Trophoblast cell (in vitro differentiated cells and primary cell): ENCODE measurements at regions not wholly inside any gene's neighbourhood (a gene's known extent, or its start where the extent isn't known, plus 50 kb on each side); places are given as distances from the start of the nearest gene placed in this dataset.
"Not testable (repeated sequence)": the region's sequence is repeated elsewhere in the genome, so short reads cannot be mapped to it uniquely, and the experiment has no call there.

Experiments
- DNase-seq, 2 donors: peaks; one replicate each; pipeline ENCODE4 v3.0.0-alpha.2; 2016
- H2AFZ ChIP-seq: 2 replicates; pipeline ENCODE4 v1.6.1; 2013; ENCODE audit warnings: low read length, moderate library complexity, mild to moderate bottlenecking; ENCODE audit not compliant: insufficient read depth, poor library complexity
- H2AK5ac ChIP-seq: 2 replicates; pipeline ENCODE4 v1.6.1; 2013; ENCODE audit warnings: mild to moderate bottlenecking, low read length
- H2BK120ac ChIP-seq: 2 replicates; pipeline ENCODE4 v1.6.1; 2013; ENCODE audit warnings: low read length, mild to moderate bottlenecking, moderate library complexity; ENCODE audit not compliant: insufficient read depth, poor library complexity
- H2BK12ac ChIP-seq: 2 replicates; pipeline ENCODE4 v1.6.1; 2013; ENCODE audit warnings: mild to moderate bottlenecking, low read length, moderate library complexity
- H2BK5ac ChIP-seq: 2 replicates; pipeline ENCODE4 v1.6.1; 2013; ENCODE audit warnings: low read length, low read depth, moderate library complexity, mild to moderate bottlenecking; ENCODE audit not compliant: poor library complexity
- H3K14ac ChIP-seq: 2 replicates; pipeline ENCODE4 v1.6.1; 2013; ENCODE audit warnings: mild to moderate bottlenecking, low read length
- H3K18ac ChIP-seq: 2 replicates; pipeline ENCODE4 v1.6.1; 2013; ENCODE audit warnings: mild to moderate bottlenecking, low read length
- H3K23ac ChIP-seq: 2 replicates; pipeline ENCODE4 v1.6.1; 2013; ENCODE audit warnings: low read length
- H3K27ac ChIP-seq: 2 replicates; pipeline ENCODE4 v1.5.1; 2013; ENCODE audit warnings: low read depth, mild to moderate bottlenecking, inconsistent platforms, low read length, moderate library complexity
- H3K27me3 ChIP-seq: 2 replicates; pipeline ENCODE4 v1.6.1; 2013; ENCODE audit warnings: inconsistent platforms, mild to moderate bottlenecking, low read length, moderate library complexity; ENCODE audit not compliant: insufficient read depth
- H3K36me3 ChIP-seq, 2 experiments: 1 replicate in 1 of 2; 2 replicates in 1 of 2; pipeline ENCODE4 v1.6.1; 2013; ENCODE audit warnings: low read length in 2 of 2, mild to moderate bottlenecking in 2 of 2, moderate library complexity in 1 of 2; ENCODE audit not compliant: insufficient read depth in 2 of 2, control insufficient read depth in 1 of 2
- H3K4ac ChIP-seq: 2 replicates; pipeline ENCODE4 v1.6.1; 2013; ENCODE audit warnings: low read depth, mild to moderate bottlenecking, low read length, moderate library complexity
- H3K4me1 ChIP-seq, 2 experiments: 1 replicate in 1 of 2; 2 replicates in 1 of 2; pipeline ENCODE4 v1.6.1; 2013; ENCODE audit warnings: low read length in 2 of 2, mild to moderate bottlenecking in 2 of 2, moderate library complexity in 1 of 2; ENCODE audit not compliant: insufficient read depth in 2 of 2, control insufficient read depth in 1 of 2
- H3K4me2 ChIP-seq: 2 replicates; pipeline ENCODE4 v1.6.1; 2013; ENCODE audit warnings: inconsistent platforms, mild to moderate bottlenecking, low read length, moderate library complexity
- H3K4me3 ChIP-seq: 2 replicates; pipeline ENCODE4 v1.5.1; 2013; ENCODE audit warnings: mild to moderate bottlenecking, low read depth, low read length, inconsistent platforms
- H3K79me1 ChIP-seq: one replicate; pipeline ENCODE4 v1.6.1; 2013; ENCODE audit warnings: low read length
- H3K79me2 ChIP-seq: 2 replicates; pipeline ENCODE4 v1.6.1; 2013; ENCODE audit warnings: low read length, mild to moderate bottlenecking; ENCODE audit not compliant: control insufficient read depth, insufficient read depth, poor library complexity
- H3K9ac ChIP-seq: 2 replicates; pipeline ENCODE4 v1.6.1; 2013; ENCODE audit warnings: mild to moderate bottlenecking, low read length
- H3K9me3 ChIP-seq: 2 replicates; pipeline ENCODE4 v1.6.1; 2013; ENCODE audit warnings: low read depth, mild to moderate bottlenecking, control low read depth, inconsistent platforms, low read length; ENCODE audit not compliant: insufficient read depth
- H4K12ac ChIP-seq: 2 replicates; pipeline ENCODE4 v1.6.1; 2013; ENCODE audit warnings: low read depth, mild to moderate bottlenecking, low read length, moderate library complexity
- H4K8ac ChIP-seq: 2 replicates; pipeline ENCODE4 v1.6.1; 2013; ENCODE audit warnings: low read depth, mild to moderate bottlenecking, low read length, moderate library complexity
- H4K91ac ChIP-seq: one replicate; pipeline ENCODE4 v1.6.1; 2013; ENCODE audit warnings: low read depth, mild to moderate bottlenecking, low read length, moderate library complexity
- WGBS: extraction: QIAGEN DNeasy Blood & Tissue Kit; methylation state at CpG from one replicate; pipeline ENCODE4 v1.1.7; 2013; ENCODE audit warnings: missing lambda C conversion rate; ENCODE audit not compliant: insufficient read length, insufficient coverage; ENCODE audit errors: extremely low coverage; 5-methylcytosine and 5-hydroxymethylcytosine counted together

DNA sequence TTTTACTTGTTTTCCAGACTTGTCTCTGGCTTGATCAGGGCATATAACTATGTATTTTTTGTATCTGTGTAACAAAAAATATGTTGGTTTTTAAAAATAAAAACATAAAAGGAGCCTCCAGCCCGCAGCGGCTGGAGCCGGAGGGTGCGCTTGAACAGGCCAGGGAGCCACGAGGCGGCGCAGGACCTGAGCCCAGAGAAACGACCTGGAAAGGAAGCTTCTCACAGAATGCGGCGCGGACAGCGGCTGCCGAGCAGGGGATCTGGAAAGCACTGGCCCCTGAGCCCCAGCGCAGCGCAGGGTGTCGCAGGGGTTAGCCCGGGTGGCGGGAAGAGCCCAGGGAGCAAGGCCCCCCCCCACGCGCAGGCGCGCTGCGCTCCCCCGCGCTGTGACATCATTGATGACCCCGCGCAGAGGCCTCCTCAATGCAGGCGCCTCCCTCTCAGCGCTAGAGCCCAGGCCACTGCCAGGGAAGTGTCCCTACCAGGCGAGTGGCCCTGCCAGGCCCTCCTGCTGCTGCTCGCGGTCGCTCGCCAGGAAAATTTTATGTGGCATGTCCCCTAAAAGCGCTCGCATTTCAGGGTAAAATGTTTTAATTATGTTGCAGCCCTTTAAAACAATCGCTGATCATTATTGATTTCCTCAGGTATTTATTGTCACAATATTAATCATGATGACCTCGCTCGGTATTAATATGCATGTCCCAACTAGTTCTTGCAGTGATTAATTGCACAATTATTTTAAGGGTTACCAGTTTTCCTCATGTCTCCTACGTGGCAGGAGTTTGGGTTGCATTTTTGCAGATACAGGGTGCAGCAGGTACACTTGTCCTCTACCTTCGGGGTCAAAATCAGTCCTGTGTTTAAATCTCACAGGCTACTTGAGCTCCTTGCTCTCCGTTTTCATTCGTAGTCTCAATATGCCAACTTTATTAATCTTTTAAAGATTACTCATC, 134.2 kb downstream of the USP22 start:
- Histone ChIP-seq H3K9me3 (no peaks in the 10 kb centered on the region), H4K91ac (peak overlapping the region; percentile 30), H3K14ac (no peak overlapping the region), H3K79me2 (no peaks in the 10 kb centered on the region), H3K4me2 (peak overlapping the region; percentile 58), H3K27ac (peak overlapping the region; percentile 81), H3K4me3 (peak overlapping the region; percentile 6), H4K12ac (no peak overlapping the region), H3K9ac (no peak overlapping the region), H3K36me3 (no peaks in the 10 kb centered on the region), H2AK5ac (no peak overlapping the region), H2AFZ (peak overlapping the region; percentile 83), H3K27me3 (no peaks in the 10 kb centered on the region), H2BK12ac (no peak overlapping the region), H3K79me1 (peaks cover 5% of the 10 kb centered on the region), H3K4ac (peak overlapping the region; percentile 24), H2BK5ac (no peak overlapping the region), H2BK120ac (peak overlapping the region; percentile 14), H3K18ac (no peak overlapping the region), H4K8ac (peak overlapping the region; percentile 81), H3K23ac (no peak overlapping the region), H3K4me1 (peaks cover 3 to 5% of the 10 kb centered on the region in 2 experiments)
- no CpG with 5 or more reads among the region's 43 CpGs for whole genome bisulfite sequencing
- peak; percentile 70 to 87 for DNase-seq

DNA sequence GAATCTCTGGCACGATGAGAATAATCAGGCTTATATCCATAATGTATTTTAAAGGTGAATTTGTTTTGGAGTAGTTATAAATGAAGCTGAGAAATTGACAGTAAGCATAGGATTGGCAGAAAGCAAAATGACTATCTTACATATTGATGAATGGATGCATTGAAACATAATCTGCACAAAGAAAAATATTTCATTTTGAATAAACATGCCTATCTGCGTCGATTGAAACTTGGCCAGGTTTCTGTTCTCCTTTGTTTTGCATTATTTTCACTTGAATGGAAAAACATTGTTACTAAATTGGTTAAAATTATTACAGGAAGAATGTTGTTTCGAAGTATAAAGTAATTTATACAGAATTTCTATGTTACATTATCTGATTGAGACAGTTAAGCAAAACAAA, 128.2 kb downstream of the USP22 start:
- Histone ChIP-seq H3K27me3 (no peaks in the 10 kb centered on the region), H2AFZ (no peak overlapping the region)
- no CpG with 5 or more reads among the region's 4 CpGs for WGBS

DNA sequence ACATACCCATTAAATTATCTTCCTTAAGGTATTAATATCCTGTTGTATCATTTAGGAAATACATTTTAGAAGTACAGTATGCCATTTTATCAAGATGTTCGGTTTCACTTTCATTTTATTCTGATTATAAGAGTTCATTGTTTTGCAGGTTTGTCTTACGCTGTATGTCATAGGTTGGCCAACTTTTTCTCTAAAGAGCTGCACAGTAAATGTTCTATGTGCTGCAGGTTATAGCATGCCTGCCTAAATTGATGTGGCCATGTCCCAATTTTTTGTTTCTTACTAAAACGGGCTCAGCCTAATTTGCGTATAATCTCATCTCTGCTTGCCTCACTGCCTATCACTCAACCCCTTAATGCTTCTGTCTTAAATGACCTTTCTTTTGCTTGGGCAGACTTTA, 126.4 kb downstream of the USP22 start:
- DNase-seq = no peak
- H2AK5ac ChIP-seq = no peak overlapping the region
- no peak overlapping the region for H3K4me3 ChIP-seq
- no peak overlapping the region for H2AFZ ChIP-seq
- no peak overlapping the region for H3K27ac ChIP-seq
- no peaks in the 10 kb centered on the region for H3K9me3 ChIP-seq
- H3K4me1 ChIP-seq = no peaks in the 10 kb centered on the region
- no peak overlapping the region for H3K9ac ChIP-seq
- no peaks in the 10 kb centered on the region for H3K27me3 ChIP-seq
- no peaks in the 10 kb centered on the region for H3K36me3 ChIP-seq
- no peak overlapping the region for H4K8ac ChIP-seq
- WGBS = no CpG with 5 or more reads among the region's 4 CpGs
- no peak overlapping the region for H3K23ac ChIP-seq
- H4K12ac ChIP-seq = no peak overlapping the region
- no peak overlapping the region for H3K14ac ChIP-seq
- H3K79me2 ChIP-seq = no peaks in the 10 kb centered on the region
- no peak overlapping the region for H2BK120ac ChIP-seq
- H3K18ac ChIP-seq = no peak overlapping the region
- H3K4me2 ChIP-seq = no peak overlapping the region
- H4K91ac ChIP-seq = no peak overlapping the region
- no peaks in the 10 kb centered on the region for H3K79me1 ChIP-seq
- H3K4ac ChIP-seq = no peak overlapping the region
- no peak overlapping the region for H2BK12ac ChIP-seq
- no peak overlapping the region for H2BK5ac ChIP-seq

More for the DNA sequence above, 128.2 kb downstream of the USP22 start:
- Histone ChIP-seq H2BK12ac (no peak overlapping the region), H2BK5ac (no peak overlapping the region), H4K12ac (no peak overlapping the region), H3K36me3 (no peaks in the 10 kb centered on the region), H4K91ac (no peak overlapping the region), H3K23ac (no peak overlapping the region), H2BK120ac (no peak overlapping the region), H3K9ac (no peak overlapping the region), H3K27ac (no peak overlapping the region), H4K8ac (no peak overlapping the region), H3K79me1 (no peaks in the 10 kb centered on the region), H3K18ac (no peak overlapping the region), H3K4me1 (no peaks in the 10 kb centered on the region), H3K79me2 (no peaks in the 10 kb centered on the region), H3K4me3 (no peak overlapping the region), H3K4ac (no peak overlapping the region), H2AK5ac (no peak overlapping the region), H3K9me3 (no peaks in the 10 kb centered on the region), H3K14ac (no peak overlapping the region), H3K4me2 (no peak overlapping the region)
- DNase-seq = no peak

DNA sequence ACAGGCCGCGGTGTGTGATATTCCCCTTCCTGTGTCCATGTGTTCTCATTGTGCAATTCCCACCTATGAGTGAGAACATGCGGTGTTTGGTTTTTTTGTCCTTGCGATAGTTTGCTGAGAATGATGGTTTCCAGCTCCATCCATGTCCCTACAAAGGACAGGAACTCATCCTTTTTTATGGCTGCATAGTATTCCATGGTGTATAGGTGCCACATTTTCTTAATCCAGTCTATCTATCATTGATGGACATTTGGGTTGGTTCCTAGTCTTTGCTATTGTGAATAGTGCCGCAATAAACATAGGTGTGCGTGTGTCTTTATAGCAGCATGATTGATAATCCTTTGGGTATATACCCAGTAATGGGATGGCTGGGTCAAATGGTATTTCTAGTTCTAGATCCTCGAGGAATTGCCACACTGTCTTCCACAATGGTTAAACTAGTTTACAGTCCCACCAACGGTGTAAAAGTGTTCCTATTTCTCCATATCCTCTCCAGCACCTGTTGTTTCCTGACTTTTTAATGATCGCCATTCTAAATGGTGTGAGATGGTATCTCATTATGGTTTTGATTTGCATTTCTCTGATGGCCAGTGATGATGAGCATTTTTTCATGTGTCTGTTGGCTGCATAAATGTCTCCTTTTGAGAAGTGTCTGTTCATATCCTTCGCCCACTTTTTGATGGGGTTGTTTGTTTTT, 125.1 kb downstream of the USP22 start:
- H3K4me3 ChIP-seq, H3K18ac ChIP-seq, DNase-seq, H4K8ac ChIP-seq, H3K79me2 ChIP-seq, H3K4me2 ChIP-seq, H4K12ac ChIP-seq, H3K27ac ChIP-seq, H3K9me3 ChIP-seq, H3K79me1 ChIP-seq, H2BK12ac ChIP-seq, H3K36me3 ChIP-seq, H3K4me1 ChIP-seq, H3K14ac ChIP-seq, H3K9ac ChIP-seq, H3K4ac ChIP-seq, H2BK5ac ChIP-seq, H3K27me3 ChIP-seq, H3K23ac ChIP-seq, H2BK120ac ChIP-seq, H4K91ac ChIP-seq, H2AFZ ChIP-seq, H2AK5ac ChIP-seq: not testable (repeated sequence)
- no CpG with 5 or more reads among the region's 10 CpGs for WGBS
